NCI-H1417 treated with DMSO at 0.1 percent for 48 hours (cell line): ENCODE measurements at regions not wholly inside any gene's neighbourhood (a gene's known extent, or its start where the extent isn't known, plus 50 kb on each side); places are given as distances from the start of the nearest gene placed in this dataset.

Experiments
- DNase-seq: peaks from one replicate; lab custom pipeline; 2025; lab: John Stamatoyannopoulos, UW

DNA sequence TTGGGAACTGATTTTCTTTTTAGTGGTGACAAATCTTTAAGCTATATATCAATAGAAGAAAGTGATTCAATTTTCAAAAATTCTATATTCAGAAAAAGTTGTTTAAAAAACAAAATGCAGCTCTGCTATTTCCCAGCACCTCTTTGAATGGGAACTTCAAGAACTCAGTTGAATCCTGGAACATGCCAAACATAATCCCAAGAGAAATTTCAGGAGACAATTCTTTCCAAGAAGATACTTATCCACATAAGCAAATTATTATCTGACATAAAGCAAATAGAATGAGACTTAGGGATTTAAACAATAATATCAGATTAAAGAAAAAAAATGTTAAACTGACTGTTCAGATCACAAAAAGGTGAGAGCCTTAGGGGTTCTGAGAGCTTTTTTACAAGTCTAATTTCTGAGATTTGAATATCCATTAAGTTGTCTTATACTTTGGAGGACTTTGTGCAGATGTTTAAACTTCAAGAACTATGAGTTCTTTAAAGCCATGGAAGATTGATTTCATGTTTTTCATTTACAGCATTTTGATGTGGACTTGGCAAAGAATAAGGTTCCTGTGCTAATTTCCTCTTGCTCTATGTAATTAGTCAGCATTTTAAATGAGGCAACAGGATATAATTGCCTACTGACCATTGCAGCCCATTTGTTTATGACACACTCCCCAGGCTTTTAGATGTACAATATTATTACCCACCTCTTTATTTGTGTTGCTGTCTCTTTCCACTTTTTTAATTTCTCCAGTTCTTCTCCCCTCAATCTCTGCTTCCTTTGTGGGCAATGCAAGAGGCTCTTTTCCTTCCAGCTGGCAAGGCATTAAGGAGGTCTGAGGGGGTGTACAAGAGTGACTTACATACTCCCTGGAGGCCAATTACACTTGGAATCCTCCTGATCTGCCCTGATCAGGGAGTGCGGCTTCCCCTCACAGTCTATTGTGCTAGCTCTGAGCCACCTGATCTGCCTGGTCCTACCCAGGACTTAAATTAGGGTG is 419.1 kb downstream of the NR2F1-AS1 start:
- DNase-seq: no peak

DNA sequence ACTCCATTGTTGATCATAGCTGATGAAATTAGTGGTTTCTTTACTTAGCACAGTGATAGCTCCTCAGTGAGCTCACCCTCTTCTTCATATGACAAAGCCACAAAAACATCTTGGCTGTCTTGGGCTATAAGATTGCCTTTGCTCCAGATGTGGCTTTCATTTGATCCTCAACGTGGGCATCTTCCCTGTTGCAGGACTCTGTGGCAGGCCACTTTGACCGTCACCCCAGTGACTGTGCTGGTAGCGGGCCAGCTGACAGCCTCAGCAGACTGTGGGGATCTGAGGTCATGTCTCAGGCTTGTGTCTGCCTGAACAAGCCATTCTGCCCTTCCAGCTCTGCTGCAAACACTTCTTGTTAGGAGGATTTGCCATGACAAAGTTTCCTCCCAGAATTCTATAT is 422.2 kb downstream of the NR2F1-AS1 start:
- DNase-seq: no peak

DNA sequence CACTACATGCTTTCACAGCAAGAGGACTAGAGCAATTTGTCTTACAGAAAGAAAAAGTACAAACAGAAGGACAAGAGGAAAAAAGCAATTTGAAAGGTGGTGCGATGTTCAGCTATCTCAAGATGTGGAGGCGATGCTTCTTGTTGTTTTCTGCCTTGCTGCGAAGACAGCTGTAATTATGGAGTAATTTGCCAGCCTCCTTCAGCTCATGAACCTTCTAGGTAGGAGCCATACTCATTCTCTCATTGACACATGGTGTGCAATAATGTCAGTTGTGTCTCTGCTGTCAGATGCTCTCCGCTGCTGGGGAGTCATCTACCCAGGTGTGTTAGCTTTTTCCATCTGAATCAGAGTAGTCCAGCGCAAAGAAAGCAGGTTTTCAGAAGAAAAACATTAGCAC is 424.5 kb downstream of the NR2F1-AS1 start:
- no peak for DNase-seq

DNA sequence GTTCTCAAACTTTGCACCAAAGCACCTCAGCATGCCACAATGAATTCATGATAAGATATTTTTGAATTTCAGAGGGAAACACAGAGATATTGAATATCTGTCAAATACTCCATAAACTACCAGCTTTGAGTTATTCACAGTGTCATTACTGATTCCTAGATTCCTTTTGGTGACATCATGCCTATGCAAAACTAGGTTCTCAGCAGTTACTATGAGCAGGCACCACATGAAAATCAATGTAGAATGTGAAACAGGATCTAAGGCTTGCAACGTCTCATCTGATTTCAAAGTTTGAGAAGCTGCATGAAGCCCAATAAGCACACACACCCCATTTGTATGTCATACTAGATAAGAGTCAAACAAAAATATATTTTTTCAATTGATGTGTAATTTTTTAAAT is 426.5 kb downstream of the NR2F1-AS1 start:
- no peak for DNase-seq

DNA sequence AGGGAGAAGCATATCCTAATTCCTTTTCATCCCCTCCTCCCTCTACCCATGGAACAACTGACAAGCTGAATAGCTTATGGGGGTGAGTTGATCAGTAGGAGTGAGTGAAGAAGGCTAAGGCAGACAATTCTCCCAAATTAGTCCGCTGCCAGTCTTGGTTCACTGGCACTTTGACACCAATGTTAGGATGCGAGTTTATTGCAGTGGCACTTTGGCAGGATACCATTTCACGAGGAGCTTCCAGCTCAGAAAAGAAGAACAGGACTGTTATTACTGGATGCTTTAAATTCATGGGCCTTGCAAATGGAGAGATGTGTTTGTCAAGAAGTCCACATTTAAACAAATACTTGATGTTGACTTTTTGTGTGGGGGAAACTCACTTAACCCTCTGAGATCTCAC is 427.6 kb downstream of the NR2F1-AS1 start:
- DNase-seq: no peak

DNA sequence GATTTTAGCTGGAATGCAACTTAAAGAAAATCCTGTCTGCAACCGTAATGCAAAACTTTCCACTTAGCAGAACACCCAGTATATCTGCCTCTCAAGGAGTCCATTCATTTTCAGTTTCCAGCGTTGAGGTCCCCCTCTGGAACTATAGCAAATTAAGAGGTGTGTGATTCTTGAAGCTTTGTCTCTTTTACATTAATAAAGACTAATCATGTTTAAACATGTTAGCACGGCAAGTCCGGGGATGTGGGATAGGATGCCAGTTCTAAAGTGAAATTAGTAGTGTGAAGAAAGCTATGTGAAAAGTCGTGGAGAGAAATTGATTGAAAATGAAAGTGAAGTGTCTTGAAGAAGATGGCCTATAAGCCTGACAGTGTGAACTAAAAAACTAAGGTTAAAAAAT is 429.1 kb downstream of the NR2F1-AS1 start:
- DNase-seq: no peak

DNA sequence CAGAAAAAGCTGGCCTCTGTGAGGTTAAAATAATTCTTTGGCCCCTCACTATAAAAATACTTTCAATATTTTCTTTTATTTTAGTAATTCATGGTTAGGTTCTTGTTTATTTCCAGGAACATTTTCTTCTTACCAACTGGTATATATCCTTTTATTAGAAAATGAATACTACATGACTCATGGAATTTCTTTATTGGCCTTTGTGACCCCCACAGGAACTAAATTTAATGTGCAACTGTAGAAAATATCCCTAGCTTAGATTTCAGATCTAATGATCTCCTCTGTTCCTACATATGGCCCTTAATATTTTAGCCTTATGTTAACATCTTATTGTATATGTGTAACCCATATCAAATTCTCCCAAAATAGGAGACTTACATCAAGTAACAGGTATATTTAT is 429.9 kb downstream of the NR2F1-AS1 start:
- DNase-seq: no peak

DNA sequence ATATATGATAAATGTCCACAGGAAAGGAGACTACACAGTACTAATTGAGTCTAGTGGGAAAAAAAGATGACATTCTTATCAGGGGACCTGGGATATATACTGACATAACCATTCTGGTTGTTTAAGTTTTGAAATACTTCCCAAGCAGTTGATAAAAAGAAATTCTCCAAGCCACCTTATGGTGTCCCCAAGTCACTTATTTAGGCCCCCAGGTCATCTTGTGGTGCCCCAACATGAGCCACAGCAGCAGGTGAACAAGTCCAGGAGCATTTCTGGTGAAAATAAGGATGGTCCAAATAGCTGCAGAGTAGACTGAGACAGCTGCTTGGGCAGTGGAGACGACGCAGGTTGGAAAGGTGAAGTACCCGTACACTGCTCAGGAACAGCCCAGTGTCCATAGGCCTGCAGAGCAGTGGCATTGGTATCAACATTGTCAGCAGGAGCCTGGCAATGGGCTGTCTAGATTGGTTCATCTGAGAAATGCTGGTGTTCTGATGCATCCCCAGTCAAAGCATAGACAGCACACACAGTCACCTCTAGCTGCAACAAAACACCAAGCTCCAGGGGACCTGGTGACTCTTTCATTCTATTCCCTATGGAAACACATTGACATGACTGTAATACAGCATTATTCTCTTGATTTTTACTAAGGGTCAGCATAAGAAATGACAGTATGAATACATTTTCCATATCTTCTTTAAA is 430.6 kb downstream of the NR2F1-AS1 start:
- no peak for DNase-seq

DNA sequence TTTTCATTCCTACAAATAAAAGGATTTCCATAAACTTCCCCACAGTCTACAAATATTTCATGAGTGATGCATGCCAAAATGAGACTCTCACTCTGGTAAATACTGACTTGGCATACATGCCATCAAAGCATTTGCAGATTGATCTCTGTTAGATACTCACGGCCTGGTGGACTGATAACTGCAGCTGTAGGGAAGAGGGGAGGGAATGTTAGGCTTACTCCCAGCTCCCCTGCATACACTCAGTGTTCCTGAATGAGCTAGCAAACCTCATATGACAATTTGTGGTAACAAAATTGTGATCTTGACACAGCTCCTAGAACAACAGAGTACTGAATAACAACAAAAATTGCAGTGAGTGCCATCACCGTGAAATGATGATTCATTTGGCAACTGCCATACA is 435.3 kb downstream of the NR2F1-AS1 start:
- DNase-seq: no peak

DNA sequence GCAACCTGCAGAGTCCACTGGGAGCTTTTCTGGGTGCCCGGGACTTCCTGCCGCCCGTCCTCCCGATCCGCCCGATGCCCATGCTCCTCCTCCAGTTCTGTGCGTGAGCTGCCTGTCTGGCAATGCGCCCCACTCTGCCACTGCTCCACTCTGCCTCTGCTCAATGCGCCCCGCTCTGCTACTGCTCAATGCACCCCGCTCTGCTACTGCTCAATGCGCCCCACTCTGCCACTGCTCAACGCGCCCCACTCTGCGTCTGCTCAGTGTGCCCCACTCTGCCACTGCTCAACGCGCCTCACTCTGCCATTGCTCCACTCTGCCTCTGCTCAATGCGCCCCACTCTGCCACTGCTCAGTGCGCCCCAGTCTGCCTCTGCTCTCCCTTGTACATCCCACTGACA is 436.0 kb downstream of the NR2F1-AS1 start:
- DNase-seq: no peak

DNA sequence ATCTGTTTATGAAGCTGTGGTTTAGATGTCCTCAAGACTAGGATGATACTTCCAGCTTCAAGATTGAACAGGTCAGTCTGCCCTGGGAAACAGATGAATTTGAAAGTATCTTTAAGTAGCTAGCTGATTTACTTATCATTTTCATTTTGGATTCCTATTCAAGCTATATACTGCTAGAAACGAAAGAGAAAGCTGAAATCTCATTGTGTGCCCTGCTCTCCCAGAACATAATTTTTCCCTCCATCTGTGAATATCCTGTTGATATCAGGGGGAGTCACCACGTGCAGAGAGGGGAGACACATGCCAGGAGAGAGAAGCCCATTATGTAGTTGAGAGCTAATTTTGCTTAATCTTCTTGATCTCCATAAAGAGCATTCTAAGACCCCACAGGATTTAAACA is 439.1 kb downstream of the NR2F1-AS1 start:
- no peak for DNase-seq

DNA sequence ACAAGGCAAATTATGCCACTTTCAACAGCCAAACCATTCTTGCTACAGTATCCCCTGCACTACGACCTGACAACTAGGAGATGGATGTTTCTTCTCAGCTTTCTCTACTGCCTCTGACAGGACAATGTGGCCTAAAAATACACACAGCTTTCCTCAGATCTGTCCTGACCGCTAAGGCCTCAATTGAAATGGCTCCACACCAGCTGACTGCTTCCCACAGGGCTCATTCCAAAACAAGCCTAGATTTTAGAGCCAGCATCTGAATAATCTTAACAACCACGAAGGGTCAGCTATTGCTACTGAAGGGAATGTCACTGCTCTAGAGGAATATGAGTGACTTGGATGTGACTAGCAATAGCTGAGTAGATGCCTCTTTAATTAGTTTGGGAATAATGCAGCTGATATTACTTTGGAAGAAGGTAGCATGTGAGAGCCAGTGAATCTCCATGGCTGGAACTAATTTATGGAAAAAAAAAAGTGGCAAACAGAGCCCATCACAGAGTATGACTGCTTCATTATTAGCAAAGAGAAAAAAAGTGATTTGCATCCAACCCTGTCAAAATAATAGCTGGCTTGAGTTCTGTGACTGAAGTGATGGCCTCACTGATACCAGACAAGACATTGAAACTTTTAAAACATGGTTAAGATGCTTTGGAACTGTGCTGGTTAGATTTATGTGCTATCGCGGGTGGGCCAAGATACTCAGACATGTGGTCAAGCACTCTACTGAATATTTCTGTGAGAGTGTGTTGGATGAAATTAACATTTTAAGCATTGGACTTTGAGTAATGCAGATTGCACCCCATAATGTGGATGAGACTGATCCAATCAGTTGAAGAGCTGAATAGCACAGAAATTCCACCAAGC is 450.2 kb downstream of the NR2F1-AS1 start:
- no peak for DNase-seq

DNA sequence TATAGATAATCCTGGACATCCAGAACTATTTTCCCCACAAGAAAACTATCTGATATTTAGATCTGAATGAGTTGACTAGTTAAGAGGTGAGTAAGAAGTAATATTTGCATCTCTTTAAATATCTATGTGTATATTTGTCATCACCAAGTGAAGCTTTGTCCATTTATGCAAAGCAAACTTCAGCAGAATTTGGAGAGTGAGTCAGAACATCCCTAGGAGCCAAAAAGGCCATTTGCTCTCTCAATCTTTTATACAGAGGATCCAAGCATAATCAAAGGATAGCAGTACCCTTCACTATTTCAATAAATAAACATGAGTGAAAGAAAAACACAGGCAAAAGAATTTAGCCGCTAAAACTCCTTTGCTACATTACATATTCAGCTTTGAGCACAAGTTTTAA is 454.4 kb downstream of the NR2F1-AS1 start:
- no peak for DNase-seq

DNA sequence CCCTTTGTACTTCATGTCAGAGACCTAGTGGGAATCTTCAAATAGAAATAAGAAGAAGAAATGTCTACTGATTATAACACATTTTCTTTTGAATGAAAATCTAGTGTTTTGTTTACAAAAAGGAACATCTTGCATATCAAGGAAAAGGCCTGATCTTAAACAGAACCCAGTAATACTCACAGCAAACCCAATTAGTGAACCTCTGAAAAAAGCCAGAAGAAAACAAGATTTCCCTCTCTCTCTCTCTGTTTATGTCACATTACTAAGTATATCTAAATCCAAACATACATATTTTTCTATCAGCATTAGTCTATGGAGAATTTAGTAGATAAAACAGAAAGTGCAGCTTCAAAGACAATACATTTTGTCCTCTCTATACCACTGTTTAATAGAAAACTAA is 457.9 kb downstream of the NR2F1-AS1 start:
- DNase-seq: no peak

DNA sequence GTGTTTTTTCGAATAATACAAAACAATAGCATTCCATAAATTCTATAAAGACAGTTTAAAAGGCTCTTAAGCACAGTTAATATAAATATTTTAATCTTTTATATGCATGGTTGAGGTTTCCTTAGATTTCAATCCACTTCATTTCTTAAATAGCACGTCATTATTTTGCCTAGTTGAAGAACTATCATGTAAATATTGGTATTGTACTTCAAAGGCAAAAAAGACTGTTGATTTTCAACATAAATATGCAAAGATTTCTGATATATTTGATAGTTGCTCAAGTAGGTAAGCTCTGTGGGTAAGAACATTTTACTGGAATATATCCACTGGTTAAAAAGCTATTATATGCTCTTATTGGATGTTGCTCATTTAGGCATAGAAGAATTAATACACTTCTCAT is 458.6 kb downstream of the NR2F1-AS1 start:
- no peak for DNase-seq

DNA sequence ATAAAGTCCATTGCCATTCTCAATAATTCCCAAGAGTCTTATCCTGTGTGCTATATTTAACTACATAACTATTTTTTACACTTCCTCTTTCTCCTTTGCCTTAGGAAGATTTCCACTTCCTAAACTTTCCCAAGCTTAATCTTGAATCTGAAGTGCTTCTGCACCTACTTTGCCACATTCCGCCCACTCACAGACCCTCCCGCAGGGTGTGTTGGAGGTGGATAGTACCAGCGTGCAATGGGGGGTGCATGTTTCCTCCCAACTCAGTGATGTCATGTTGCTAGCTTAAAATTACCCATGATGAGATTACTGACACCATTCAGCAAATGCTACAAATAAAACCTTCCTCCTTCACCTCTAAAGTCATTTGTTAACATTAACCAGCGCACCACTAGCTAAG is 460.2 kb downstream of the NR2F1-AS1 start:
- no peak for DNase-seq

DNA sequence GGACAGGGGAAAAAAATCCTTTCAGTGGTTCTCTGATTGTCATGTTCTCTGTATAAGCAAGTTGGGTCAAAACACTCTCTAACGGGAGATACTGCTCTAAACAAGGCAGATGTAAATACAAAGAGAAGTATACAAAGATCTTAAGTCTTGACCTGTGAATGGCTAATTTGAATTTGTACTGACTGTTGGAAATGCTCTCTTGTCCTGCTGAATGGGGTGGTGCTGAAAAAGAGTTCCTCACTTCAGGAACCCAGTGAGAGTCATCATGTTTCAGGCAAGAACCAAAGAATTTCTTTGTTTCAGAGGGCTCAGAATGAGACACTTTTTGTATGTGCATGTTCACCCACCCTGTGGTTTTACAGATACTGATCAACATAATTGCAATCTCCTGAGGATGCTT is 461.0 kb downstream of the NR2F1-AS1 start:
- DNase-seq: no peak

DNA sequence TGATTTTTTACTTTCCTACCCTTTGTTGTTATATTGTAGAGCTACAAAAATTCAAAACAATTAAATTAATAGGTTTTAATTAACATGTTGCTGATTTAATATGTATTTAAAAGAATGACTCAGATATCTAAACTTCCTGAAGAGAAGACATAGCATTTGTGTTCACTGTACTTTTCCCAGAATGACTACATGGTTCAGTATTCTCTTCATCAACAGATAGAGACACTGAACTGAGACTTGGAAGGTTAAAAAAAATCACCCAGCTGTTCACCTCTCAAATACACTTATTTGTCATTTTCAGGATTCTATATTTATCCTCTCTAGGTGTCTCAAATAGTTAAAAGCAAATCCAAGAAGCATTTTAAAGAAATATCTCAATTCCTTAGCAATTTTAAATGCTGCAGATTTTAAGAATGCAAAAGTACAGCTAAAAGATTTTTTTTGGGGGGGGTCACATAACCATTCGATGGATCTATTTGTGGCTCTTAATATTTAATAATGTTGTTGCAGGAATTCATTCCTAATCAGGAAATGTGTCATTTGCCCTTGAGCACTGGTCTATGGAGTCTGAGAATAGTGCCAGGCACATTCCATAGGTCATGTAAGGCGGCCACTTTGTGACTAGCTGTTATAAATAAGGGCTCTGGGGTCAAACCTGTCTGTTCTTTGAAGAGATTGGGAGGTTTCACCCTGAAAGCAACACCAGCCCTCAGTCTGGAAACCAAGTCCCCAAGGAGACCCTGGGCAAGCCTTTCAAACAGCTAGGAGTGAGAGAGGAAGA is 463.1 kb downstream of the NR2F1-AS1 start:
- DNase-seq: no peak

DNA sequence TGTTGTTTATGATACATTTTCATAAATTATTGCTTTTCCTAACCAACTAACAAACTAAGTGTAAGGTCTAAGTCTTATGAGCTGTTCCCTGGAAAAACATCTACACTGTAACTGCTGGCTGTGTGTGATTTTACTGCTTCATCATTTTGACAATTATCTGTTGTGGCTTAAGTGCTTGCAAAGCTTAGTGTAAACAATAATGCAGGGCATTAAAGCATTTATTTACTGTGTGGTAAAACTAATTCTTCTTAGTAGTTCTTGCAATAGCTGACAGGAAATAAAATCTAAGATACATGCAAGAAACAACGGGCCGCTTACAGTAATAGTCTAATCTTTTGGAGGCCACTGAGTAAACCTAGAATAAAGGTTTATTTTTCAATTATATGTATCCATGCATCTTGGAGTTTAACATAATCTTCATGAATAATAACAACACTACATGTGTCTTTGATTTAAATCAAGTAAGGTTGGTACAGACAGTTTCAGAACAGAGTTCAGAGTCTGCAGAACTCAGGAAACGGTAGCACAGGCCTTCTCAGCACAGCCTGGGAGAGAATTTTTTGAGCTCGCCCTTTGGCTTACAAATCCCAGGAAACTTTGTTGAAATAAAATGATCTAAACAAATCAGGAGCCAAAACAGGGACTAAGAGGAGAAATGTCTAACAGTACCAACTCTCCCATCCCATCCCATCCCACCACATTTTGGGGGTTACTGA is 473.1 kb downstream of the NR2F1-AS1 start:
- no peak for DNase-seq

DNA sequence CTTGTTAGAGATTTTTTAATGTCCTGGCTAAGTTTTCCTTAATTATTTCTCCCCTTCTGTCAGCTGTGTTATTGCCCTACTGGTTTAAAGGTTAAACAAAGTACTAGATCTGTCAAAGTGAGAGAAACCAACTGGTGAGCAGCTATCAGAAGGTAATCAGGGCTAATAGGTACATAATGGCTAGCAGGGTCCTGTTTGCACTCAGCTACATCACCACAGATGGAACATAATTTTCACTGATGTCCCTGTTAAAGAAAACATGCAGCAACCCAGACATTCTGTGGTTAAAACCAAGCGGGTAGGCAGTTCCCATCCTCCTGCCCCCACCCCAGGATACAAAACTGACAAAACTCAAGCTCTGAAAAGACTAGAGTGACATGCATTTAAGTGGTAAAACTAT is 473.9 kb downstream of the NR2F1-AS1 start:
- no peak for DNase-seq

DNA sequence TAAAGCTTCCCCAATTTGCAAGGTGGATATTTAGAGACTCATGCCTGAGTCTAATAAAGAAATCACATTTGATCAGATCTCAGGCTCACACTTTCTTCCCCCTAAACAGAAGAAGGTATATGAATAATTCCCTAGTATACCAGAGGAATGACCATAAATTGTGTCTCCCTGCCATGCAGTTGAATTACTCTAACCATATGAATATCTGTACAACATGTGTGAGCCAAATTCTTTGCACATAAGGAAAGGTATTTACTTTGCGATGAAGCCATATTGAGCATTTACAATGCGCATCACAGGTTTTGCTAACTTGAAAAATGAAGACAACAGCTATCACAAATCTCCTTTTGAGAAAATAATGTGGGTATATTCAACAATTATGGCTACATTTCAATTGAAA is 479.4 kb downstream of the NR2F1-AS1 start:
- DNase-seq: no peak
